ENCODE measurements at regions not wholly inside any gene's neighbourhood (a gene's known extent, or its start where the extent isn't known, plus 50 kb on each side); places are given as distances from the start of the nearest gene placed in this dataset.

- DNase-seq (ENCODE audit: insufficient read length, low spot score) (no peak), FAIRE-seq (no peak)
- no peak for TF ChIP-seq CTCF (IDR thresholded peaks at IDR 0.05; ENCODE audit: insufficient read depth, missing control alignments)
Measured at GRCh38 chr14:62018606-62019005, 256.4 kb downstream of the SNAPC1 start.

GRCh38 chr14:62027958-62028357, 265.7 kb downstream of the SNAPC1 start:
- TF ChIP-seq CTCF (IDR thresholded peaks at IDR 0.05; ENCODE audit: insufficient read depth, missing control alignments), result no peak
- FAIRE-seq (no peak), DNase-seq (ENCODE audit: insufficient read length, low spot score) (no peak)

GRCh38 chr14:62029569-62029924, 267.3 kb downstream of the SNAPC1 start:
- no peak for TF ChIP-seq CTCF (IDR thresholded peaks at IDR 0.05; ENCODE audit: insufficient read depth, missing control alignments)
- FAIRE-seq (no peak), DNase-seq (ENCODE audit: insufficient read length, low spot score) (no peak)

DNA sequence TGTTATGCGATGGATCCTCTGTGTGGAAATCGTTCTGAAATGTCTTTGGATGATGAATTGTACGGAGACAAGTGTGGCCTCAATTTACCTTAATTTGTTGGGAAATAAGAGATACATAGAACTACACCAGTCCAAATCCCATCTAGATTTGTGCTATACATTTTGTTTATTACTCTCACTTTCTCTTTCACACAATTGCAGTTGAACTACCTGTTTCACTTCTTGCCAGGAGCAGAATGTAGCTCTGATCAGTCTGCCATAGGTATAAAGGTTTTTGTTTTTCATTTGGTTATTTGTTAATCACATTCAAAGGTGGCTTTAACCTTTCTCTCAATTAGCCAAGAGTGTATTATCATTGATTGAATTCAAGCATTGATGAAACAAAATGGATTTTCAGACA, 268.2 kb downstream of the SNAPC1 start:
- no peak for TF ChIP-seq CTCF (IDR thresholded peaks at IDR 0.05; ENCODE audit: insufficient read depth, missing control alignments)
- DNase-seq (ENCODE audit: insufficient read length, low spot score) (no peak), FAIRE-seq (no peak)

DNA sequence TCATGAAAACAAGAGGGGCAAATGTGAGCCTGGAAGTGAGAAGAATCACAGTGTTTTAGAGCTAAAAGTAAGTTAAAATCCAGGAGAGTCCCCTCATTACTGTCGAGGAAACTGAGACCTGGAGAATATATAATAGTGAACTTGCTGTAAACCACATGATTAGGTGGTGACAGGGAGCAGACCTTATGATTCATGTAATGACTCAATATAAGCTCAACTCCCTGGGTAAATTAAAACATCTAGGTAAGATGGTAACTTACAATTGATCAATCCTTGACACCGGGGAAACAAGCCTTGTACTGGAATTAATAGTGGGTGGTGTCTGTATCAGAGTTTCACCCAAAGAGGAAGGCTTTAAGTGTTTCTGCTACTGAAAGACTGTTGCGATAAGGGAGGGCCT, 269.3 kb downstream of the SNAPC1 start:
- DNase-seq (ENCODE audit: insufficient read length, low spot score) (no peak), FAIRE-seq (no peak)
- TF ChIP-seq CTCF (IDR thresholded peaks at IDR 0.05; ENCODE audit: insufficient read depth, missing control alignments), result no peak

GRCh38 chr14:62053188-62053587, 291.0 kb downstream of the SNAPC1 start:
- no peak for FAIRE-seq
- no peak for TF ChIP-seq CTCF (IDR thresholded peaks at IDR 0.05; ENCODE audit: insufficient read depth, missing control alignments)

GRCh38 chr14:62056789-62057188, 294.6 kb downstream of the SNAPC1 start:
- DNase-seq (ENCODE audit: insufficient read length, low spot score) (no peak), FAIRE-seq (no peak)
- no peak for TF ChIP-seq CTCF (IDR thresholded peaks at IDR 0.05; ENCODE audit: insufficient read depth, missing control alignments)

More at GRCh38 chr14:62053188-62053587, 291.0 kb downstream of the SNAPC1 start:
- no peak for DNase-seq (ENCODE audit: insufficient read length, low spot score)
